Stimulated activated CD8-positive, alpha-beta memory T cell treated with anti-CD3 and anti-CD28 coated beads, Interleukin-7, amount 100 ng/mL, for 4 hours (primary cell): ENCODE measurements at regions not wholly inside any gene's neighbourhood (a gene's known extent, or its start where the extent isn't known, plus 50 kb on each side); places are given as distances from the start of the nearest gene placed in this dataset.

Experiments
- DNase-seq, 2 donors: peaks; one replicate each; pipeline ENCODE4 v3.0.0-alpha.2; 2020; ENCODE audit warnings: low read depth in 2 of 2

- DNase-seq: no peak
Measured at GRCh38 chr17:71681427-71682173, 439.2 kb upstream of the SOX9 start.

GRCh38 chr17:71682174-71682494 lies 438.7 kb upstream of the SOX9 start:
- DNase-seq: no peak

DNA sequence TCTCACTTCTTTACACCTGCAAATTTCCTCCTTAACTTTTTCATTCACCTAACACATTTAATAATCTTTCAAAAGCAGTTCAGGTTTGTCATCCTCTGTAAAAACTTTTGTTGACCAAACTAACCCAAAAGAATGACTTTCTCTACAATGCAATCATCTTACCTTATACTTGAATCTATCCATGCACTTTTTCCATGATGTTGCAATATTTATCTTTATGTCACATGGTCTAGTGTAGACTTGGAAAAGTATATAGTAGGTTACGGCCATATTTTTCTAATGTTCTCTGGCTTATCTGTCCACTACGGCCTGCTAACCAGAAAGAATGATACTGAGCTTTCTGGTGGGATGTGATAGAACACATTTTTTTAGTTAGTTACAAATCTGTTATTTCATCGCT lies 431.0 kb upstream of the SOX9 start:
- DNase-seq: no peak

- DNase-seq: no peak
Measured at GRCh38 chr17:71699907-71700306, 420.9 kb upstream of the SOX9 start.

DNA sequence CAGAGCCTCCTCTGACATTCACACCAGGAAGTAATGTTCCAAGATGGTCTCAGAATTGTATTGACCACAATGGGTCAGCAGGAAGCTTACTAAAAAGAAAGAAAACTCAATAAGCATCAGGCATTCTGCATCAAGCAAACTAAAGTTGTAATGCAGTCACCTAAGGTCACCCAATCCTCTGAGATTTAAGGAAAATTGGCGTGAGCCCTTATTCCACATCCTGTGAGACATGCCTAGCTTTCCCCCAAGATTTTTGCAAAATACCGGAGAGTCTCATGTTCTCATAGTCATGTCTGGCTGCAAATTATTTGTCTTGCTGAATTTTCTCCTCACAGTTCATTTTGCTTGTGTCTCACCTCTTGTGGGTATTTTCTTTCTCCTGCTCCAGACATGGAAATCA lies 417.1 kb upstream of the SOX9 start:
- DNase-seq: no peak

GRCh38 chr17:71709271-71709890 lies 411.4 kb upstream of the SOX9 start:
- DNase-seq: no peak

DNA sequence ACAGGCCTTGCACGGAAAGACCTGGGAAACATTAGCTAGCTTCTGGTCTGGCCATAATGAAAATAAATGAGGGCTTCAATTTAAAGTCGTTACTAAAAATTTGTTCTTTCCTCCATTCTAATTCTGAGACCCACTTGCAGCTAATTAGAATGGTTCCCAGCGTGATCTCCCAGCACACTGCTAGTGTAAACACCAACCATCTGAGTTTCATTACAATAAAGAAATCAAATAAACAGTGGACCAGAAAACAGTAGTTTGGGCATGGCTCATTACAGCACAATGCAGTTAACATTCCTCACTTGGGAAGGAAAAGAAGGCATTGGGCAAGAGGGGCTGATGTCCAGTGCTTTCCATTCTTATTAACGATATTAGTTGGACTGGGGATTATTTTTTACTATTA lies 410.9 kb upstream of the SOX9 start:
- no peak for DNase-seq

- DNase-seq: no peak
Measured at GRCh38 chr17:71710816-71711215, 410.0 kb upstream of the SOX9 start.

GRCh38 chr17:71713846-71714245 lies 407.0 kb upstream of the SOX9 start:
- DNase-seq: no peak

GRCh38 chr17:71724339-71724738 lies 396.5 kb upstream of the SOX9 start:
- DNase-seq: no peak

DNA sequence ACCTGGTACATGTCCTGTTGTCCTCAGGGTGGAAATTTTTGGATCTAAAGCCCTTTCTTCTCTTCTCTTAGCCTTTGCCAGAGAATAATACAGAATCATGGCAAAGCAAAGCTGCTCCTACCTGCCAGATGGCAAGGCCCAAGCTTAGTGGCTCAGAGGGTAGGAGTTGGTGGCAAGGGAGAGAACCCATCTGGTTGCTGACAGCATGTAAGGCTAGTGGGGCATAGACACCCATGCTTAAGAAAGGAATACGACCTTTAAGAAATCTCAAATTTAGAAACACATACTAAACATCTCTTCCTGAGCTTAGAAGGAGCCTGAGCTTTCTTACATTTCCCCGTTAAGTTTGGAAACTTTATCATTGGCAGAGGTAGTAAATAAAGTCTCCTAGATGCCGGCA lies 395.0 kb upstream of the SOX9 start:
- DNase-seq: no peak

DNA sequence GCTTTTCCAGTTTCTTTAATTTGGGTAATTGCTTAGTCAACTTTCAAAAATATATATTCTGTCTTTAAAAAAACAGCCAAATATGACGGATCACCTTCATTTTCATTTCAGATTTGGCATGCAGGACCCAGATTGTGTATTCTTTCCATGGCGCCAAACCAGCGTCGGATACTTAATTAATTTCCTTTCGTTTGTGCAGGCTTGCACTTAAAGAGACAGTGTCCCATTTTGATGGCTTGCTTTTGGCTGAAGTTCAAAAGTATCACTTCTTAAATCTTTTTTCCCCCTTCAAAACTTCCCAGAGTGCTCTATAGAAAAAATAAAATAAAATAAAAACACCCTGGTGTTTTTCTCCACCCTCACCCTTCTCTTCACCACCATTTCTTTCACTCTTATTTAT lies 394.5 kb upstream of the SOX9 start:
- no peak for DNase-seq

DNA sequence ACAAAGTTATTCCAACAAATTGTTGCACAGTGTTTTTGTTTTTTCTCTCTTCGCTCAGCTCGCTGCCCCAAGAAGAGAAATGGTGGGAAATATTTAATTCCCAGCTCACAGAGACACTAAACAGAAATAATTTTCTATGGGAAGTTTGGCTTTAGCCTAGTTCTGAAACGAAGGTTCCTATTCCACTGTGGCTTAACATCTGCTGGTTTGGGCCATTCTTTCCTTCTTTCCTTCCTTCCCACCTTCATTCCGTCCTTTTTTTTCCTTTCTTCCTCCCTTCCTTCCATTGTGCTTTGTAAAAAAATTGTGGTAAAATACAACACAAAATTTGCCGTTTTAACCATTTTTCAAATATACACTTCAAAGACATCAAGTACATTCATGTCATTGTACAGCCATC lies 393.5 kb upstream of the SOX9 start:
- no peak for DNase-seq

DNA sequence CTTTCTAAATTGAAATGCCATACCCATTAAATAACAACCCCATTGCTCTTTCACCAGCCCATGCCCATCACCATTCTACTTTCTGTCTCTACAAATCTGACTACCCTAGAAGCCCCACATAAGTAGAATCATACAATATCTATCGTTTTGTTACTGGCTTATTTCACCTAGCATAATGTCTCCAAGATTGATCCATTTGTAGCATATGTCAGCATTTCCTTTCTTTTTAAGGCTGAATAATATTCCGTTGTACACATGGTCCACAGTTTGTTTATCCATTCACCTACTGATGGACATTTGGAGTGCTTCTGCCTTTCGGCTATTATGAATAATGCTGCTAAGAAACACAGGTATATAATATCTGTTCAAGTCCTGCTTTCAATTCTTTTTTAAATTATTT lies 393.1 kb upstream of the SOX9 start:
- no peak for DNase-seq

DNA sequence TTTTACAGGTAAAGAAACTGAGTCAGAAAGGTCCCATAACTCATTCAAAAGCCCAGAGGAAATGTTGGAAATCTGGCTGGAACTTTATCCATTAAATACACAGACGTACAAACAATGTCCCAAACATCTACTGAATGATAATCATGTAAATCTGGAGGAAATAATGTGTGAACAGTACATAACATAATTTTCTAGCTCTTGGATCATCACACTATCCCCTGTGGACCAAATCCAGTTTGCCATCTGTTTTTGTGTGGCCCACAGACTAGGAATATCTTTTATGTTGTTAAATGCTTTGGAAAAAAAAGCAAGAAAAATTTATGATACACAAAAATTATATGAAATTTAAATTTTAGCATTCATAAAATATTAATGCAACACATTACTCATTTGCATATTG lies 389.9 kb upstream of the SOX9 start:
- DNase-seq: no peak

DNA sequence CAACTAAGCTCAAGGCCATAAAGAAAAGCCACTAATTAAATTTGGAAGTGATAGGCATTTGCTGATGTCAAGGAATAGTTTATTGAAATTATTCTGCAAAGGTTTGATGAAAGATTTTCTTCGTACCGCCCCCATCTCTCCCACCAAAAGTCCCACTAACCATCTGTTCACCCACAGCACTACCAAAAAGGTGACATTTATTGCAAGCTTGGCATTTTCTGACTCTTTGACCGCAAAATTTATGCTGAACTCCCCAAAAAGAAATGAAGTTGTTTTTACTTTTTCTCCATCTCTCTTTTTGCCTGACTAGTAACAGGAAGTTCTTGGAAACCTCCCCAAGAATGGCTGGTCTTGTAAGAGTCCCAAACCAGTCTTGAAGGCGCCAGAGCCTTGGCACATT lies 384.9 kb upstream of the SOX9 start:
- DNase-seq: no peak

- no peak for DNase-seq
Measured at GRCh38 chr17:71740866-71741265, 380.0 kb upstream of the SOX9 start.

DNA sequence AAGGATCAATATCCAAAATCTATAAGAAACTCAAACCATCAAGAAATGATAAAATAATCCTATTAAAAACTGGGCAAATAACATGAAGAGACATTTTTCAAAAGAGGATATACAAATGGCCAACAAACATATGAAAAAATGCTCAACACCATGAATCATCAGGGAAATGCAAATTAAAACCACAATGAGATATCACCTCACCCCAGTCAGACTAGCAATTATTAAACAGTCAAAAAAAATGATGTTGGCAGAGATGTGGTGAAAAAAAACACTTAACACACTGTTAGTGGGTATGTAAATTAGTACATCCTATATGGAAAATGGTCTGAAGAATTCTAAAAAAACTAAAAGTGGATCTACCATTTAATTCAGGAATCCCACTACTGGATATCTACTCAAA lies 379.0 kb upstream of the SOX9 start:
- DNase-seq: no peak

- DNase-seq: no peak
Measured at GRCh38 chr17:71748872-71749271, 371.9 kb upstream of the SOX9 start.

- DNase-seq: no peak
Measured at GRCh38 chr17:71753070-71753469, 367.8 kb upstream of the SOX9 start.

GRCh38 chr17:71757156-71757555 lies 363.7 kb upstream of the SOX9 start:
- DNase-seq: no peak

- no peak for DNase-seq
Measured at GRCh38 chr17:71757956-71758355, 362.9 kb upstream of the SOX9 start.

- no peak for DNase-seq
Measured at GRCh38 chr17:71759422-71760060, 361.3 kb upstream of the SOX9 start.
